ENCODE measurements at regions not wholly inside any gene's neighbourhood (a gene's known extent, or its start where the extent isn't known, plus 50 kb on each side); places are given as distances from the start of the nearest gene placed in this dataset.

- DNase-seq (ENCODE audit: low read depth, low spot score): no peak
- Histone ChIP-seq H3K27ac (ENCODE audit: low read depth, low read length) (no peak overlapping the region), H3K4me3 (ENCODE audit: low read depth, low read length) (no peak overlapping the region), H3K9me3 (ENCODE audit: control insufficient read depth, insufficient read depth, low read length) (no peaks in the 10 kb centered on the region), H3K27me3 (ENCODE audit: control insufficient read depth, insufficient read depth, low read length) (no peaks in the 10 kb centered on the region)
- no peak for TF ChIP-seq CTCF (IDR thresholded peaks at IDR 0.05; ENCODE audit: low read depth, low read length)
- POLR2A ChIA-PET: no interaction called here
- CTCF ChIA-PET: no interaction called here
These were observed 92.3 kb upstream of the POU2AF2 start for GRCh38 chr11:111153194-111153593.

GRCh38 chr11:111148953-111149352 is 96.6 kb upstream of the POU2AF2 start:
- H3K9me3 ChIP-seq (ENCODE audit: control insufficient read depth, insufficient read depth, low read length): no peaks in the 10 kb centered on the region
- no peak overlapping the region for H3K27ac ChIP-seq (ENCODE audit: low read depth, low read length)
- POLR2A ChIA-PET: no interaction called here
- H3K4me3 ChIP-seq (ENCODE audit: low read depth, low read length): no peak overlapping the region
- no peaks in the 10 kb centered on the region for H3K27me3 ChIP-seq (ENCODE audit: control insufficient read depth, insufficient read depth, low read length)
- CTCF ChIA-PET: no interaction called here
- TF ChIP-seq CTCF (IDR thresholded peaks at IDR 0.05; ENCODE audit: low read depth, low read length): no peak
- no peak for DNase-seq (ENCODE audit: low read depth, low spot score)

- H3K27ac ChIP-seq (ENCODE audit: low read depth, low read length): no peak overlapping the region
- no peaks in the 10 kb centered on the region for H3K27me3 ChIP-seq (ENCODE audit: control insufficient read depth, insufficient read depth, low read length)
- no peak overlapping the region for H3K4me3 ChIP-seq (ENCODE audit: low read depth, low read length)
- no peak for DNase-seq (ENCODE audit: low read depth, low spot score)
- ChIA-PET POLR2A (no interaction called here), CTCF (interaction anchor here (0.6 kb wide), 1 partner anchor 348 kb away, joined by 7 read pairs; no protein-coding TSS in a partner anchor)
- no peak for TF ChIP-seq CTCF (IDR thresholded peaks at IDR 0.05; ENCODE audit: low read depth, low read length)
- no peaks in the 10 kb centered on the region for H3K9me3 ChIP-seq (ENCODE audit: control insufficient read depth, insufficient read depth, low read length)
These were observed 97.4 kb upstream of the POU2AF2 start for GRCh38 chr11:111148121-111148520.

- Histone ChIP-seq H3K4me3 (ENCODE audit: low read depth, low read length) (no peak overlapping the region), H3K27me3 (ENCODE audit: control insufficient read depth, insufficient read depth, low read length) (no peaks in the 10 kb centered on the region), H3K27ac (ENCODE audit: low read depth, low read length) (no peak overlapping the region), H3K9me3 (ENCODE audit: control insufficient read depth, insufficient read depth, low read length) (no peaks in the 10 kb centered on the region)
- TF ChIP-seq CTCF (IDR thresholded peaks at IDR 0.05; ENCODE audit: low read depth, low read length): no peak
- no peak for DNase-seq (ENCODE audit: low read depth, low spot score)
- ChIA-PET POLR2A (no interaction called here), CTCF (no interaction called here)
These were observed 107.7 kb upstream of the POU2AF2 start for GRCh38 chr11:111137846-111138245.

GRCh38 chr11:111135778-111136570 is 109.6 kb upstream of the POU2AF2 start:
- TF ChIP-seq CTCF (IDR thresholded peaks at IDR 0.05; ENCODE audit: low read depth, low read length): no peak
- POLR2A ChIA-PET: no interaction called here
- no peak overlapping the region for H3K4me3 ChIP-seq (ENCODE audit: low read depth, low read length)
- H3K27ac ChIP-seq (ENCODE audit: low read depth, low read length): no peak overlapping the region
- no peaks in the 10 kb centered on the region for H3K9me3 ChIP-seq (ENCODE audit: control insufficient read depth, insufficient read depth, low read length)
- H3K27me3 ChIP-seq (ENCODE audit: control insufficient read depth, insufficient read depth, low read length): no peaks in the 10 kb centered on the region
- DNase-seq (ENCODE audit: low read depth, low spot score): no peak
- CTCF ChIA-PET: no interaction called here
